Uterus (tissue), 2 donors: ENCODE measurements at regions not wholly inside any gene's neighbourhood (a gene's known extent, or its start where the extent isn't known, plus 50 kb on each side); places are given as distances from the start of the nearest gene placed in this dataset.

ENCODE experiments used
- POLR2A ChIP-seq, 2 donors: fragments of 450-650 bp; IDR thresholded peaks; one replicate each; pipeline ENCODE4 v1.6.1; 2016; ENCODE audit warnings: antibody characterized with exemption in 2 of 2, mild to moderate bottlenecking in 1 of 2, moderate library complexity in 1 of 2
- TF ChIP-seq, protein P1 (sequence below), 4 experiments: fragments of 200-600 bp in 2 of 4; fragments of 450-650 bp in 2 of 4; sonication (generic) in 2 of 4; IDR thresholded peaks; one replicate each; pipeline ENCODE4 v1.5.1; 2016 to 2019; ENCODE audit warnings: antibody characterized with exemption in 4 of 4, mild to moderate bottlenecking in 2 of 4, moderate library complexity in 1 of 4

DNA sequence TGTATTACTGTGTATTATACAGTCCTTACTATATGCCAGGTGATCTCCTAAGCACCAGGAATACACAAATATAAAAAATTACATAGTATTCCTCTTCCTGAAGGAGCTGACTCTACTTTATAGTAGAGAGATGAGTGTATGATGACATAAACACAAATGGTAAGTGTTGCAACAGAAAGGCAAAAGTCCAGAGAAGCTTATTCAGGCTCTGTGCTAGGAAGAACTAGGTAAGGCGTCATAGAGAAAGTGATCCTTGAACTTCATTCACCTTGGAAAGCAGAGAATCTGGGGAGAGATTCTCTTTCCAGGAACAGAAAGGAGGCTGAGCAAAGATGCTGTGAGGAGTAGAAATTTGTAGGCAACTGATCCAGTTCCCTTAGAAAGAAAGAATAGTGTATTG is 115.0 kb upstream of the KCNIP4 start:
- TF ChIP-seq, protein P1, sequence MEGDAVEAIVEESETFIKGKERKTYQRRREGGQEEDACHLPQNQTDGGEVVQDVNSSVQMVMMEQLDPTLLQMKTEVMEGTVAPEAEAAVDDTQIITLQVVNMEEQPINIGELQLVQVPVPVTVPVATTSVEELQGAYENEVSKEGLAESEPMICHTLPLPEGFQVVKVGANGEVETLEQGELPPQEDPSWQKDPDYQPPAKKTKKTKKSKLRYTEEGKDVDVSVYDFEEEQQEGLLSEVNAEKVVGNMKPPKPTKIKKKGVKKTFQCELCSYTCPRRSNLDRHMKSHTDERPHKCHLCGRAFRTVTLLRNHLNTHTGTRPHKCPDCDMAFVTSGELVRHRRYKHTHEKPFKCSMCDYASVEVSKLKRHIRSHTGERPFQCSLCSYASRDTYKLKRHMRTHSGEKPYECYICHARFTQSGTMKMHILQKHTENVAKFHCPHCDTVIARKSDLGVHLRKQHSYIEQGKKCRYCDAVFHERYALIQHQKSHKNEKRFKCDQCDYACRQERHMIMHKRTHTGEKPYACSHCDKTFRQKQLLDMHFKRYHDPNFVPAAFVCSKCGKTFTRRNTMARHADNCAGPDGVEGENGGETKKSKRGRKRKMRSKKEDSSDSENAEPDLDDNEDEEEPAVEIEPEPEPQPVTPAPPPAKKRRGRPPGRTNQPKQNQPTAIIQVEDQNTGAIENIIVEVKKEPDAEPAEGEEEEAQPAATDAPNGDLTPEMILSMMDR (IDR thresholded peaks at IDR 0.05) = no peak
- TF ChIP-seq POLR2A (IDR thresholded peaks at IDR 0.05) = no peak
